Breast epithelium (tissue), 3 donors: ENCODE measurements at regions not wholly inside any gene's neighbourhood (a gene's known extent, or its start where the extent isn't known, plus 50 kb on each side); places are given as distances from the start of the nearest gene placed in this dataset.

Experiments
- POLR2A ChIP-seq: fragments of 450-650 bp; IDR thresholded peaks from one replicate; pipeline ENCODE4 v1.6.1; 2016; ENCODE audit warnings: antibody characterized with exemption, mild to moderate bottlenecking, moderate library complexity
- POLR2AphosphoS5 ChIP-seq, 3 donors: sonication (generic); formaldehyde crosslinking; IDR thresholded peaks; one replicate each; pipeline ENCODE4 v1.6.1; 2017; ENCODE audit warnings: antibody characterized with exemption in 3 of 3

- TF ChIP-seq POLR2A, result no peak
- TF ChIP-seq POLR2AphosphoS5 (IDR thresholded peaks at IDR 0.05), result no peak
Measured at GRCh38 chr6:2354138-2354491, 108.7 kb upstream of the GMDS start.
